ENCODE measurements at regions not wholly inside any gene's neighbourhood (a gene's known extent, or its start where the extent isn't known, plus 50 kb on each side); places are given as distances from the start of the nearest gene placed in this dataset.

GRCh38 chr20:56689318-56689717 lies 60.2 kb downstream of the TFAP2C start:
- H3K4me3 ChIP-seq, result no peak overlapping the region
- ATAC-seq, result peak in 1 of 2 donors; percentile 70
- no peak overlapping the region for H3K27ac ChIP-seq

GRCh38 chr20:56689852-56690485 lies 60.9 kb downstream of the TFAP2C start:
- Histone ChIP-seq H3K4me1 (no peaks in the 10 kb centered on the region), H3K27me3 (ENCODE audit: low read depth) (peaks cover 33% of the 10 kb centered on the region), H3K9me3 (no peaks in the 10 kb centered on the region), H3K4me3 (no peak overlapping the region), H3K36me3 (no peaks in the 10 kb centered on the region), H3K27ac (no peak overlapping the region)
- TF ChIP-seq CTCF (IDR thresholded peaks at IDR 0.05), result no peak
- ATAC-seq (no peak), DNase-seq (no peak)
- intact Hi-C loops (cut with DNase I), result no loop called here

More at GRCh38 chr20:56689318-56689717, 60.2 kb downstream of the TFAP2C start:
- DNase-seq, result no peak
- H3K9me3 ChIP-seq, result no peaks in the 10 kb centered on the region
- no peaks in the 10 kb centered on the region for H3K36me3 ChIP-seq
- H3K27me3 ChIP-seq (ENCODE audit: low read depth), result peaks cover 33% of the 10 kb centered on the region
- intact Hi-C loops (cut with DNase I), result no loop called here
- H3K4me1 ChIP-seq, result no peaks in the 10 kb centered on the region
- TF ChIP-seq CTCF (IDR thresholded peaks at IDR 0.05), result no peak

GRCh38 chr20:56690531-56691175 lies 61.5 kb downstream of the TFAP2C start:
- no peaks in the 10 kb centered on the region for H3K36me3 ChIP-seq
- intact Hi-C loops (cut with DNase I), result no loop called here
- H3K9me3 ChIP-seq, result no peaks in the 10 kb centered on the region
- H3K4me1 ChIP-seq, result no peaks in the 10 kb centered on the region
- no peak for TF ChIP-seq CTCF (IDR thresholded peaks at IDR 0.05)
- H3K27me3 ChIP-seq (ENCODE audit: low read depth), result peaks cover 33% of the 10 kb centered on the region
- ATAC-seq (no peak), DNase-seq (no peak)
- no peak overlapping the region for H3K27ac ChIP-seq
- no peak overlapping the region for H3K4me3 ChIP-seq

- intact Hi-C loops (cut with DNase I), result no loop called here
- no peak overlapping the region for H3K27ac ChIP-seq
Observed at GRCh38 chr20:56691325-56691998, 62.4 kb downstream of the TFAP2C start.

GRCh38 chr20:56693217-56693616 lies 64.1 kb downstream of the TFAP2C start:
- no peaks in the 10 kb centered on the region for H3K9me3 ChIP-seq
- no peaks in the 10 kb centered on the region for H3K4me1 ChIP-seq
- TF ChIP-seq CTCF (IDR thresholded peaks at IDR 0.05), result no peak
- no peaks in the 10 kb centered on the region for H3K36me3 ChIP-seq
- no peak overlapping the region for H3K27ac ChIP-seq
- DNase-seq, result no peak
- H3K4me3 ChIP-seq, result no peak overlapping the region
- H3K27me3 ChIP-seq (ENCODE audit: low read depth), result peaks cover 23% of the 10 kb centered on the region
- no peak for ATAC-seq
- intact Hi-C loops (cut with DNase I), result no loop called here

More at GRCh38 chr20:56691325-56691998, 62.4 kb downstream of the TFAP2C start:
- Histone ChIP-seq H3K9me3 (no peaks in the 10 kb centered on the region), H3K36me3 (no peaks in the 10 kb centered on the region), H3K4me1 (no peaks in the 10 kb centered on the region), H3K4me3 (no peak overlapping the region), H3K27me3 (ENCODE audit: low read depth) (peaks cover 33% of the 10 kb centered on the region)
- DNase-seq (no peak), ATAC-seq (no peak)
- TF ChIP-seq CTCF (IDR thresholded peaks at IDR 0.05), result no peak

Data from lower lobe of right lung (tissue), 2 donors.